Upper lobe of left lung (tissue), 4 donors: ENCODE measurements at regions not wholly inside any gene's neighbourhood (a gene's known extent, or its start where the extent isn't known, plus 50 kb on each side); places are given as distances from the start of the nearest gene placed in this dataset.

ENCODE experiments used
- CTCF ChIP-seq, 6 experiments: fragments of 450-650 bp in 4 of 6; fragments of 200-600 bp in 2 of 6; sonication (generic) in 2 of 6; IDR thresholded peaks; one replicate each; pipeline ENCODE4 v1.5.1; 2016 to 2019; ENCODE audit warnings: antibody characterized with exemption in 6 of 6
- EP300 ChIP-seq, 4 donors: sonication (generic); formaldehyde crosslinking; IDR thresholded peaks; one replicate each; pipeline ENCODE4 v1.5.1; 2017; ENCODE audit warnings: antibody characterized with exemption in 4 of 4, control low read depth in 2 of 4
- POLR2A ChIP-seq, 4 donors: fragments of 450-650 bp; IDR thresholded peaks; one replicate each; pipeline ENCODE4 v1.5.1; 2016 to 2017; ENCODE audit warnings: antibody characterized with exemption in 4 of 4, mild to moderate bottlenecking in 2 of 4
- POLR2AphosphoS5 ChIP-seq, 2 donors: sonication (generic); formaldehyde crosslinking; IDR thresholded peaks; one replicate each; pipeline ENCODE4 v1.5.1; 2017; ENCODE audit warnings: antibody characterized with exemption in 2 of 2

- TF ChIP-seq CTCF (IDR thresholded peaks at IDR 0.05): no peak
- no peak for TF ChIP-seq POLR2A (IDR thresholded peaks at IDR 0.05)
- TF ChIP-seq POLR2AphosphoS5 (IDR thresholded peaks at IDR 0.05): no peak
- no peak for TF ChIP-seq EP300 (IDR thresholded peaks at IDR 0.05)
Observed at GRCh38 chr2:239691720-239692119, 290.9 kb upstream of the HDAC4 start.
